HG03342 (cell line): ENCODE measurements at regions not wholly inside any gene's neighbourhood (a gene's known extent, or its start where the extent isn't known, plus 50 kb on each side); places are given as distances from the start of the nearest gene placed in this dataset.
A peak's percentile ranks its signal among the peaks of the same experiment; 100 is the strongest.

ENCODE experiments used
- ATAC-seq: cut with Tn5 transposase; IDR thresholded peaks from one replicate; pipeline ENCODE4 v1.9.1; 2021; ENCODE audit warnings: mild to moderate bottlenecking, moderate library complexity; ENCODE audit not compliant: unreplicated experiment

- ATAC-seq = peak; percentile 84
These were observed 113.4 kb upstream of the FAM241A start for GRCh38 chr4:112031712-112032328.

DNA sequence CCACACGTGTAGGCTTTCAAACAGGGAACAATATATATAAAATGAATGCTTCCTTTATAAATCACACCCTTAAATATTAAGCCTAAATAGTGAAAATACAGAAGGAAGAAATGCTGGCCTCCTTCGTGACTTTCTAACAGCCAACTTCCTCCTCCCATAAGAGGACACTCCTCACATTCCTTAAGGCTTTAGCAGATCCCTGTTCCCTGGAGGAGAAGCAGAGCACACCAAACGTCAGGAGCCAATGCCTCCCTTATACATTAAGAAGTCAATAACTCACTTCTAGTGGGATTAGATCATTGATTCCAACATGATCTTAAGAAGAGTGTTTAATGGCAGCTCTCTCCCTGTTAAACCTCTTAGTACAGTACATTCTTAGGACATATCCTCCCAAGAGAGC lies 108.4 kb upstream of the FAM241A start:
- no peak for ATAC-seq

GRCh38 chr4:112038861-112039260 lies 106.4 kb upstream of the FAM241A start:
- ATAC-seq = no peak

DNA sequence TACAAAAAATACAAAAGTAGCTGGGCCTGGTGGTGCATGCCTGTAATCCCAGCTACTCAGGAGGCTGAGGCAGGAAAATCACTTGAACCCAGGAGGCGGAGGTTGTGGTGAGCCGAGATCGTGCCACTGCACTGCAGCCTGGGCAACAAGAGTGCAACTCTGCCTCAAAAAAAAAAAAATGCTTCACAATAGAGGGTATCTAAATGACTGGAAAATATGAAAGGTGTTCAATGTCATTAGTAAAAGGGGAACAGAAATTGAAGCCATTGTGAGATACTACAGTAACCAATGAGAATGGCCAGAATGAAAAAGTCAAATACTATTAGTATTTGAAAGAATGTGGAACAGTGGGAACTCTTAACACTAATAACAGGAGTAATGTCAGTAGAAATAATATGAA lies 96.1 kb upstream of the FAM241A start:
- ATAC-seq = peak; percentile 97

DNA sequence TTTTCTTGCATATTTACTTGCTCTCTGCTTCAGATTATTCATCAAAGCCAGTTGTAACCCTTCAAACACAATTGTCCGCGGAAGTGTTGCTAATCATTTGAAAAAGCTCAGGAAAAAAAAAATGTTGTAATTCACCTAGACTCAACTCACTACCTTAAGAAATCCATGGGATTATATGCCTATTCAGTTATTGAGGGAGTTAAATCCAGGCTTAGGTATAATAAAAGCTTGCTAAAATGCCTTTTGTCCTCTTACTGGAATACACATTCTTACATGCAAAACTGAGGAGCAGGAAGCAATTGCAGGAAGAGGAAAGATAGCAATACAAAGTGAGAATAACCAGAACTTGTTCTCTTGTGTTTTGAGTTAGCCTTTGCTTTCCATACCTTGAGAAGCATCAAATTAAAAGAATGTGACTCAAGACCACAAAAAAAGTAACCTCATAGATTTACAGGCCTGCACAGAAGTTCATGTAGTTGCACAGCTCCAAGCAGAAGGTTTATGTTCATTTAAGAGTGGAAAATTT lies 91.4 kb upstream of the FAM241A start:
- no peak for ATAC-seq

DNA sequence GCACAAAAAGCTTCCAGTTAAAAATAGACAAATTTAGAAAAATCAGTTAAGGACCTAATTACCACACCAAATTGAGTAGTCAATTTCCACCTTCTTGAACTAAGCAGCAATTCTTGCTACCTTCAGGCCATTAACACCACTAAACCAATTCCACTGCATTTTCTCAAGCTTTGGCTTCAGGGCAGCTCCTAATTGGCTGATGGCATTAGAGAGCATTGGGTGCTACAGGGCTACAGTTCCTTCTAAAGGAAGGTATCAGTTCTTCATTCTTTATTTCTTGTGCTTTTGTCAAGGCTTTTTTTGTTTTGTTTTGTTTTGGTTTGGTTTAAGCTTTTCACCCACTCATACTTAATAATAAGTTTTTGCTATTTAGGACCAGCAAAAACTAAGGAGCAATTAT lies 90.2 kb upstream of the FAM241A start:
- no peak for ATAC-seq

DNA sequence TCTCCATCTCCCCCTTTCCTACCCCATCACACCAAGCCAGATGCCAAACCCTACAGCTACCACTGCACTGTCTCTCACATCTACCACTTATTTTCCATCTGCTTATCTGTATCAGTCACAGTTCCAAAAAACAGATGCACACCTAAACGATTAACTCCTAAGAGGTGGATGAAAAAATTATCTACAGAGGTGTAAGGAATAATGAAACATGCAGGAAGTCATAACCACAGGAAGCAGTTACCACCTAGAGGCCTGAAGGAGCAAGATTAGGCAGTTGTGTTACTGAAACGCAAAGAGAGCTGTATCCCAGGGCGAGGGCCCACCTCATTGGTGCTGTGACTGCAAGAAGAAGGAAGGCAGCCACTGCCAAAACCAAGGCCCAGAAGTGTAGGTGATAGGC lies 87.8 kb upstream of the FAM241A start:
- no peak for ATAC-seq

DNA sequence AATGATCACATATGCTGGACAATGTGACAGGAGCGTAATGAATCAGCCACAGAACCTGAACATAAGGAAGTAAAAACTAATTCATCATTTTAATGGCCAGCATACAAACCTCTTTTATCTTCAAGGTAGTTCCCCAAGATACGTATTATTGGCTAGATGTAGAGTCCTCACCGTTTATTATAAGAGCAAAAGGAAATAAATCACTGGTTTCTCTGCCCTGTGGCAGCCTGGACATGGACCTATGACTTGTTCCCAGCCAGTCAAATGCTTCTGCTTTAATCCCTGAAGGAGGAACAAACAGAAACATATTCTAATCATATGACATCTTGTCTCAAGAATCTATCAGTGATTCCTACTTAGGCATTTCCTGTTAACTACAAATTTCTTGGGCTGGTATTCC lies 86.8 kb upstream of the FAM241A start:
- ATAC-seq = no peak

DNA sequence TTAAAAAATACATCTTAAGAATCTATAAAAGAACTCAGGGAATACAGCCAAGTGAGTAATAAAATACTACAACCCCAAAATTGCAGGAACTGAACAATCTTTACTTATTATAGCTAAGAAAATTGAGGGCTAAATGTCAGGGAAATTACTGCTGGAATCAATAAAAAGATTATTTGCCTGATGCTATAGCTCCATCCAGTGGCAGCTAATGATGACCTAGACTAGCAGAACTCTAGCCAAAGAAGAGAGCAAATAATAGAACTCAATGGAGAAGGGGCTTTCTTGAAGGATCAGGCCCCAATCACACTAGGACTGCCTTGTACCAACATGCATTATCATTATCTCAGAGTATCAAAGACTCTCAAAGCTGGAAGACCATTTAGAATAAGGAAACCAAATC lies 85.0 kb upstream of the FAM241A start:
- peak; percentile 55 for ATAC-seq

- ATAC-seq = no peak
These were observed 83.9 kb upstream of the FAM241A start for GRCh38 chr4:112061207-112061817.

GRCh38 chr4:112063260-112063659 lies 82.0 kb upstream of the FAM241A start:
- no peak for ATAC-seq

GRCh38 chr4:112069110-112069509 lies 76.1 kb upstream of the FAM241A start:
- ATAC-seq = no peak

- ATAC-seq = no peak
These were observed 72.1 kb upstream of the FAM241A start for GRCh38 chr4:112073181-112073580.

DNA sequence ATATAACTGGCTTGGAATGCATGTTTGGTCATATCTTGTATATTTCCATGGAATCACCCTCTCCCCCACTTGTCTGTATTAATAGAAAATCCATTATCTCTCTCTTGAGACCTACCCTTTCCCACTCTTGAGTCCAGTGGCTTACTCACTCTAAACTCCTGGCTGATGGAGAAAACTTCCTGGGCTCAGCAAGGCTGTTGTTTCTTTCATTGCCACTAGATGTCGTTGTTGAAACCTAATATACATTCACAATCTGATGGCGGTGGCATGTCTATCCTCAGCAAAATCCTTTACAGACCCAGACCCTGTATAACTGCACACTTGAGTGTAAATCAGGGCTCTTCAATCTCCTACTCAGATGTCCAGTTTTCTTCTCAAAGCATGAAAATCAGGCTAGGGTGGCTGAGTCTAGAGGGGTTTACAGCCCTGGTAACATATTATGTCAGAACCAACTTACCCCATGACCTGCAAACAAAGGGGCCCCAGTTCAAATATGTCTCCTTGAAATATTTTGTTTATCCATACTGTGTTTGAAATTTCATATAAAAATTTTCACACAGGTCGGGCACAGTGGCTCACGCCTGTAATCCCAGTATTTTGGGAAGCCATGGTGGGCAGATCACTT lies 70.0 kb upstream of the FAM241A start:
- peak; percentile 78 for ATAC-seq

DNA sequence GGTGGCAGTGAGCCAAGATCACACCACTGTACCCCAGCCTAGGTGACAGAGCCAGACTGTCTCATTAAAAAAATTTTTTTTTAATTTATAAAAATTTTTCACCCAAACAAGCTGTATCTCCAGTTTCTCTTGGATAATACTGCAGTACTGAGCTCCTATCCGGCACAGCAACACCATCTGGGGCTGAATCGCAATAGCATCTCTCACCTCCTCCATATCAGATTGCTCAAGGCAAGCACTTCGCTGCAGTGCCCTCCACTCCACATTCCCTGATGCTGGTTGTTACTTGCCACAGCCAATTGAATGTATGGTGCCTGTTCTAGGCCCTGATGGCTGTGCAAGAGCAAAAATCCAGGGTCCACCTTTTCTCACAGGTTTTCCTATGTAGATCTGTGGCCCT lies 69.3 kb upstream of the FAM241A start:
- ATAC-seq = no peak

DNA sequence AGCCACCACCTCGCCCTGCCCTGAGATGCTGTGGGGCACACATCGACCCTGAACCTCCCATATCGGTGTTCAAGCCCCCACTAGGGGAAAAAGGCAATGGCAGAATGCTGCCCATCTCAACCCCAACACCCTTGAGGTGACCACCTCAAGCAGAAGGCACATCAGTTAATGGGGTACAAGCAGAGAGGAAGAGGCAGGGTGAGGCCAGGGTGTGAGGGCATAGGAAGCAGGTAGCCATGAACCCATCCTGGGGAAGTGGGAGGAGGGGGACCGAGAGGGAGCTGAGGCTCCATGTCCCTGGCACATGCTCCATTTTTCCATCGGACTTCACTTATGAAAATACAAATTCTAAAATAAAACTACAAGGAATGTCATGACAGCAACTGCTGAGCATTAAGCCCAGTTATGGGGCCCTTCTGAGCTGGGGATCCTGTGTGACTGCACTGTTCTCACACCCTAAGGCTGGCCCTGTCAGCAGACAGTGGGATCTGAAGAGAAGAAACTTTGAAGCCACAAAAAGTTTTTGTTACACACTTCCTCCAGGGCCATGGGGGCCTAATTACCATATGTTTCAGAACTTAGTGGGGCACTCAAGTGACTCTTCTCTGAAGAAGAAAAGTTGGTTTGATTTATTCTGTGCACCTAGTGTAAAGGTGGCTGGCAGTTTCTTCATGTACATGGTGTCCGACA lies 68.2 kb upstream of the FAM241A start:
- ATAC-seq = no peak

DNA sequence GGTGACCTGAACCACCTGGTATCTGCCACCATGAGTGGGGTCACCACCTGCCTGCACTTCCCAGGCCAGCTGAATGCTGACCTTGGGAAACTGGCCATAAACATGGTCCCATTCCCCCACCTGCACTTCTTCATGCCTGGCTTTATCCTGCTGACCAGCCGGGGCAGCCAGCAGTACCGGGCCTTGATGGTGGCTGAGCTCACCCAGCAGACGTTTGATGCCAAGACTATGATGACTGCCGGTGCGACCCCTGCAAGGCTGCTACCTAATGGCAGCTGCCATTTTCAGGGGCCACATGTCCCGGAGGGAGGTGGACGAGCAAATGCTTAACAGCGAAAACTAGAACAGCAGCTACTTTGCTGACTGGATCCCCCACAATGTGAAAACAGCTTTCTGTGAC lies 67.5 kb upstream of the FAM241A start:
- no peak for ATAC-seq

- ATAC-seq = no peak
These were observed 62.2 kb upstream of the FAM241A start for GRCh38 chr4:112082954-112083586.

DNA sequence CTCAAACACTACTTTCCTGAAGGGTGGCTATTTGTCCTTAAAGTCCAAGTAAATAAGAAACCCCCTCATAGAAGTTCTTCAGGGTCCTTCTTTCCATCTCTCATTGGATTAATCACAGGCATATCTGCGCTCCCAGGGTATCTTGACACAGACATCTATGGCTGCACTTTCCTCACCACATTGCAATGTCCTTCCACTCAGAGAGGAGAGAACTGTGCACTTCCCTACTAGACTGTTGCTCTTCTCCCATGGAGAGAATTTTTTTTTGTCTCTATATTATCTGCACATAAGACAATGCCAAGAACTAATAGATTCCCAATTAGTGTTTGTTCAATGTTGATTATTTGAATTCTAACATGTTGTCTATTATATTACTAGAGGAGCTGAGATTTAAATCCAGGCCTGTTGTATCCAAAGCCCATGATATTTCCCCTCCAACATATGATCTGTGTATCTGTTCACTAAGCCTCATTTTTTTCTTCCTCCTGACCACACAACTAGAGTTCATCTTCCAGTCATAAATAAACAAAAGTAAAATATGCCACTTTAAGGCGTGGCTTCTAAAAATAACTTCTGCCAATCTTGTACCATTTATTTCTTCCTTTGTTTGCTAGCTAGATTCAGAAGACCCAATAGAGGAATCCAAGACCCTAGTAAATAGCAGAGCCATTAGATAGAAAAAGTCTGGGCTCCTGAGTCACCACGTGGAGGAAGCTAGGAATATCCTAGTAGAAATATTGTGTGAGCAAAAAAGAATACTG lies 61.5 kb upstream of the FAM241A start:
- no peak for ATAC-seq

GRCh38 chr4:112085156-112086035 lies 59.9 kb upstream of the FAM241A start:
- ATAC-seq = no peak
